Type B pancreatic cell (in vitro differentiated cells): ENCODE measurements at regions not wholly inside any gene's neighbourhood (a gene's known extent, or its start where the extent isn't known, plus 50 kb on each side); places are given as distances from the start of the nearest gene placed in this dataset.
"Not testable (repeated sequence)": the region's sequence is repeated elsewhere in the genome, so short reads cannot be mapped to it uniquely, and the experiment has no call there.

Experiments
- DNase-seq: peaks from one replicate; pipeline ENCODE4 v3.0.0; 2021; ENCODE audit warnings: mixed read lengths; ENCODE audit not compliant: unreplicated experiment; ENCODE audit errors: extremely low spot score
- H3K27ac Mint-ChIP-seq: 2 replicates; pipeline ENCODE4 v1.8.0; 2021; ENCODE audit warnings: mild to moderate bottlenecking, mixed read lengths
- H3K27me3 Mint-ChIP-seq: 2 replicates; pipeline ENCODE4 v1.8.0; 2021; ENCODE audit warnings: mixed read lengths
- H3K36me3 Mint-ChIP-seq: 2 replicates; pipeline ENCODE4 v1.8.0; 2021; ENCODE audit warnings: mixed read lengths
- H3K4me1 Mint-ChIP-seq: one replicate; pipeline ENCODE4 v1.8.0; 2021; ENCODE audit warnings: mixed read lengths; ENCODE audit not compliant: unreplicated experiment
- H3K4me3 Mint-ChIP-seq: 2 replicates; pipeline ENCODE4 v1.8.0; 2021; ENCODE audit warnings: mild to moderate bottlenecking, mixed read lengths
- H3K9me3 Mint-ChIP-seq: 2 replicates; pipeline ENCODE4 v1.8.0; 2021; ENCODE audit warnings: mixed read lengths
- TF ChIP-seq, protein P1 (sequence below): fragments of 200-600 bp; sonication (generic); conservative IDR thresholded peaks from 2 replicates; pipeline ENCODE4 v1.5.0; 2021; ENCODE audit warnings: antibody characterized with exemption, mild to moderate bottlenecking

DNA sequence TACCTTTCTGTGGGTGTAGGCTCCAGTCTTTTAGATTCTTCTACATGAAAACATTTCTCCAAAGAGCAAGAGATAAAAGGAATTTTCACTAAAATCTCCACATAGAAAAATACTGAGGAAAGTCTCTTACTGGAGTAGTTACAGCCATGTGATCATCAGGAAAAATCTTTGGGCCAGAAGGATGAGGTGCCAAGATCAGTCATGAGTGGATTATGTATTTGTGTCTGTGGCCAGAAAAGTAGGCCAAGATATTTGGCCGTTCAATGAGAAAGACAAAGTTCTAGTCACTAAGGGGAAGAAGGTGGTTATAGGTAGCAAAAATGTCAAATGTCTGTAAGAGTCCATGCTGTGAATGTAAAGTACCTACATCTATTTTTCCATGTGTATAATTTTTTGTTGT lies 339.3 kb downstream of the NSUN3 start:
- Mint-ChIP-seq H3K27me3 (no peaks in the 10 kb centered on the region), H3K36me3 (no peaks in the 10 kb centered on the region), H3K4me3 (no peak overlapping the region), H3K4me1 (no peaks in the 10 kb centered on the region), H3K9me3 (no peaks in the 10 kb centered on the region), H3K27ac (no peak overlapping the region)
- no peak for DNase-seq
- TF ChIP-seq, protein P1, sequence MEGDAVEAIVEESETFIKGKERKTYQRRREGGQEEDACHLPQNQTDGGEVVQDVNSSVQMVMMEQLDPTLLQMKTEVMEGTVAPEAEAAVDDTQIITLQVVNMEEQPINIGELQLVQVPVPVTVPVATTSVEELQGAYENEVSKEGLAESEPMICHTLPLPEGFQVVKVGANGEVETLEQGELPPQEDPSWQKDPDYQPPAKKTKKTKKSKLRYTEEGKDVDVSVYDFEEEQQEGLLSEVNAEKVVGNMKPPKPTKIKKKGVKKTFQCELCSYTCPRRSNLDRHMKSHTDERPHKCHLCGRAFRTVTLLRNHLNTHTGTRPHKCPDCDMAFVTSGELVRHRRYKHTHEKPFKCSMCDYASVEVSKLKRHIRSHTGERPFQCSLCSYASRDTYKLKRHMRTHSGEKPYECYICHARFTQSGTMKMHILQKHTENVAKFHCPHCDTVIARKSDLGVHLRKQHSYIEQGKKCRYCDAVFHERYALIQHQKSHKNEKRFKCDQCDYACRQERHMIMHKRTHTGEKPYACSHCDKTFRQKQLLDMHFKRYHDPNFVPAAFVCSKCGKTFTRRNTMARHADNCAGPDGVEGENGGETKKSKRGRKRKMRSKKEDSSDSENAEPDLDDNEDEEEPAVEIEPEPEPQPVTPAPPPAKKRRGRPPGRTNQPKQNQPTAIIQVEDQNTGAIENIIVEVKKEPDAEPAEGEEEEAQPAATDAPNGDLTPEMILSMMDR, result no peak

DNA sequence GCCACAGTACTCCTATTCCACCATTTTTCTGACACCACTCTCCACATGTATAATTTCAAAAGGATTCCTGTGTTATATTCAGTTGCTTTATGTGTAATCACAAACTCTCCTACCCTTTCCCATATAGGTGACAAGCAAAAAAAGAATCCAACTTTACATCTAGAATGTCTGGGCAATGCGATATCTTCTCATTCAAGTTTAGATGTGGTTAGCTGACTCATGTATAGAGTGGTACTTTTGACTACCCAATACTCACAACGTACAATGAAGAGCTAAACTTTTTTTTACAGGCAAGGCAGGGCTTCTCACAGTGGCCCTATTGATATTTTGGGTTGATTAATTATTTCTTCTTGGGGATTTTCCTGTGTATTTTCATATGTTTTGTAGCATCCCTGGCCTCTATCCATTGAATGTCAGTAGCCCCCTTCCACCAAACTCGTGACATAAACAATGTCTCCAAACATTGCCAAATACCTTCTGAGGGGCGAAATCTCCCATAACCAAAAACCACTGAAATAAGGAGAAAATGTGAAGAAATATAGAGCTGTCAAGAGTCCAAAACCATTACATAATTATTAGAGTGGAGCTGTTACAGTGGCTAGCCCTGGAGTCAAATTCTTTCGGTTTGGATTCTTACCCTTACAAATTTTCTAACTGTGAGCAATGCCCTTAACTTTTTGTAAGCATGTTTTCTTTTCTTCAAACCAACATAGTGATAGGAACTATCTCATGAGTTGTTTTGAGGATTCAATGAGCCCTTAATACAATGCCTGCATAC lies 342.6 kb downstream of the NSUN3 start:
- Mint-ChIP-seq H3K4me1 (no peaks in the 10 kb centered on the region), H3K9me3 (no peaks in the 10 kb centered on the region), H3K27ac (no peak overlapping the region), H3K36me3 (no peaks in the 10 kb centered on the region), H3K4me3 (no peak overlapping the region), H3K27me3 (no peaks in the 10 kb centered on the region)
- no peak for DNase-seq
- TF ChIP-seq, protein P1, result no peak

DNA sequence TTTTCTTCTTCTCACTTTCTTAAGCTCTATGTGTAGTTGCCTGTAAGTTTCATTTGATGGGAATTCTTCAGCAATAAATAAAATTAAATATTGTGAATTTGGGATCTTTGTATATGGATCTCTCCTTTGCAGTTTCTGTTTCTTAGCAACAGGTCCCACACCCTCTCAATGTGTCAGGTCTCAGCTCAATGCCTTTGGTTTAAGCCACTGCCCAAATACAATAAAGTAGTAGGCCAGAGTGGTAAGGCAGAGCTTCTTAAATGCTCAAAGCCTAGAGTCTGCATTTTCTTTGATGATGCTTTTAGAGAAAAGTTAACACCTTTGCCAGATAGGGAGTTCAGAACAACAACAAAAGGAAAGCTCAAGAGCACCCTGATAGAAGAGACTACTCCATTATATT lies 343.7 kb downstream of the NSUN3 start:
- H3K9me3 Mint-ChIP-seq, result no peaks in the 10 kb centered on the region
- no peaks in the 10 kb centered on the region for H3K27me3 Mint-ChIP-seq
- H3K4me1 Mint-ChIP-seq, result no peaks in the 10 kb centered on the region
- no peaks in the 10 kb centered on the region for H3K36me3 Mint-ChIP-seq
- no peak overlapping the region for H3K4me3 Mint-ChIP-seq
- no peak for DNase-seq
- TF ChIP-seq, protein P1, result no peak
- H3K27ac Mint-ChIP-seq, result no peak overlapping the region

DNA sequence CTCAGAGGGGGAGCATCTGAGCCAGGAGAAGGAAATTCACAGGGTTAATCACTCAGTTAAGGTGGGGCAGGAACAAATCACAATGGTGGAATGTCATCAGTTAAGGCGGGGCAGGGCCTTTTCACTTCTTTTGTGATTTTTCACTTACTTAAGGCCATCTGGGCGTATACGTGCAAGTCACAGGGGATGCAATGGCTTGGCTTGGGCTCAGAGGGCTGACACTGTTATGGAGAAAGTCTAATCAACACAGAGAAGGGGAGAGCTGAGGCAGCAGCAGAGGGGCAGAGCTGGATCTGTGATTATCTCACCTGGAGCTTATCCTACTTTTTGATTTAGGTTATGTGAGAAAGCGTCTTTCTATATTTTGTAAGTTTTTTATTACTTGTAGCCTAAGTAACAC lies 350.1 kb downstream of the NSUN3 start:
- H3K4me3 Mint-ChIP-seq, DNase-seq, H3K9me3 Mint-ChIP-seq, H3K36me3 Mint-ChIP-seq, H3K27me3 Mint-ChIP-seq: not testable (repeated sequence)
- peak overlapping the region; percentile 40 for H3K27ac Mint-ChIP-seq
- peaks cover 16% of the 10 kb centered on the region for H3K4me1 Mint-ChIP-seq

DNA sequence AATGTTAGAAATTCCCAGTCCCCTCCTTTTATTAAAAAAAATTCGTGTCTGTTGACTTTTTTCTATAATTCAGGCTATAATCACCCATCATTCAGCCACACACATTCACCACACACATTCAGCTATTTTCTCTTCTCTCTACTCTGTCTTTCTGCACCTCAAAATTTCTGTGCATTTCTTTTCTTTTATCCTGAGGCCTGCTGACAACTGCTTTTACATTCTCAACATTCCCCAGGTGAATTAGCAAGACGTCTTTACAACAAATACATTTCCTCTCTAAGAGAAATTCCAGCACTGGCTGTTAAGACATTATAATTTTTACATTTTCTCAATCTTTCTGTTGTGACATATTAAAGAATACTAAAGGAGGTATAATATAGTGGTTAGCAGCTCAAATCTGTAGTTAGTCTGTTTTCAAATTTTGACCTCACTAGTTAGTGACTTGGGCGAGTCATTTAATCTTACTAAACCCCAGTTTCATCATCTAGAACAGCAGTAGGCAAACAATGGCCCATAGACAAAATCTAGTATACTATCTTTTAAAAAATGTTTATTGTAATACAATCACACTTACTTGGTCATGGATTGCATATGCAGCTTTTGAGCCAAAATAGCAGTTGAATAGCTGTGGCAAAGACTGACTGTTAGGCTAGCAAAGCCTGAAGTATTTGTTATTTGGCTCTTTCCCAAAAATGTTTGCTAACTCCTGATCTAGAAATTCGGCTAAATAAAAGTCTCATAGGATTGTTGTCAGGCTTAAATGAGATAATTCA lies 350.7 kb downstream of the NSUN3 start:
- no peaks in the 10 kb centered on the region for H3K36me3 Mint-ChIP-seq
- no peaks in the 10 kb centered on the region for H3K9me3 Mint-ChIP-seq
- no peaks in the 10 kb centered on the region for H3K27me3 Mint-ChIP-seq
- H3K4me1 Mint-ChIP-seq, result peaks cover 16% of the 10 kb centered on the region
- peak overlapping the region; percentile 40 for H3K27ac Mint-ChIP-seq
- no peak overlapping the region for H3K4me3 Mint-ChIP-seq
- TF ChIP-seq, protein P1, result no peak
- DNase-seq, result no peak

DNA sequence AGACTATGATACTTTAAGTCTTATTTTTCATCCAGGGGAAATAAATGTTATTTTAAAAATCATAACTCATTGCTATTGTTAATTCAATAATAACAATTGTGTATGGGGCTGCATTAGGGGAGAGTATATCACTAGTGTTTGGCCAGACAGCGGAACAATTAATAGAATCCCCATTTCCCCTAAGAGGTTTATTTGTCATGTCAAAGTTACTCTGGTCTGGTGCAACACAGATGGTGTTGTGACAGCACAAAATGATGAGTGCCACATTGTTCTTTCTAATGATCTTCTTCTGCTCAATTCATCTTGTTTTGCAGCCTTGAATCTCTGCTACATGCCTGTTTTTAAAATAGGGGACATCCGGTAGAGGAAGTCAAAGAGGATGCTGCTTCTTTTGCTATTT lies 351.6 kb downstream of the NSUN3 start:
- TF ChIP-seq, protein P1, result no peak
- no peaks in the 10 kb centered on the region for H3K27me3 Mint-ChIP-seq
- H3K27ac Mint-ChIP-seq, result no peak overlapping the region
- no peak overlapping the region for H3K4me3 Mint-ChIP-seq
- H3K36me3 Mint-ChIP-seq, result no peaks in the 10 kb centered on the region
- no peaks in the 10 kb centered on the region for H3K9me3 Mint-ChIP-seq
- no peak for DNase-seq
- H3K4me1 Mint-ChIP-seq, result peaks cover 16% of the 10 kb centered on the region
